Endodermal cell (in vitro differentiated cells): ENCODE measurements at regions not wholly inside any gene's neighbourhood (a gene's known extent, or its start where the extent isn't known, plus 50 kb on each side); places are given as distances from the start of the nearest gene placed in this dataset.

Experiments used
- DNase-seq: peaks from one replicate; pipeline ENCODE4 v3.0.0-alpha.2; 2017
- H3K27ac ChIP-seq: 2 replicates; pipeline ENCODE4 v1.5.1; 2013; ENCODE audit warnings: mild to moderate bottlenecking, low read depth, low read length, moderate library complexity
- H3K27me3 ChIP-seq: 2 replicates; pipeline ENCODE4 v1.6.1; 2013; ENCODE audit warnings: mild to moderate bottlenecking, low read length, moderate library complexity; ENCODE audit not compliant: insufficient read depth, control insufficient read depth, poor library complexity, severe bottlenecking
- H3K36me3 ChIP-seq: 2 replicates; pipeline ENCODE4 v1.7.0; 2013; ENCODE audit warnings: mild to moderate bottlenecking, low read length, moderate library complexity; ENCODE audit not compliant: control insufficient read depth, insufficient read depth
- H3K4me1 ChIP-seq: one replicate; pipeline ENCODE4 v1.7.0; 2013; ENCODE audit warnings: low read length; ENCODE audit not compliant: control insufficient read depth, insufficient read depth
- H3K4me3 ChIP-seq: 2 replicates; pipeline ENCODE4 v1.5.1; 2013; ENCODE audit warnings: mild to moderate bottlenecking, low read length, moderate library complexity
- H3K9ac ChIP-seq: 2 replicates; pipeline ENCODE4 v1.6.1; 2013; ENCODE audit warnings: mild to moderate bottlenecking, low read length, moderate library complexity; ENCODE audit not compliant: poor library complexity, severe bottlenecking; ENCODE audit errors: extremely low read depth
- H3K9me3 ChIP-seq: 2 replicates; pipeline ENCODE4 v1.6.1; 2013; ENCODE audit warnings: mild to moderate bottlenecking, low read length, moderate library complexity; ENCODE audit not compliant: control insufficient read depth
- H3K27ac Mint-ChIP-seq: 2 replicates; pipeline ENCODE4 v1.8.0; 2020; ENCODE audit warnings: mixed read lengths
- H3K27me3 Mint-ChIP-seq: 2 replicates; pipeline ENCODE4 v1.8.0; 2021; ENCODE audit warnings: mild to moderate bottlenecking, mixed read lengths; ENCODE audit not compliant: insufficient read depth
- H3K36me3 Mint-ChIP-seq: 2 replicates; pipeline ENCODE4 v1.8.0; 2020; ENCODE audit warnings: low read depth, mixed read lengths
- H3K4me1 Mint-ChIP-seq: 2 replicates; pipeline ENCODE4 v1.8.0; 2020; ENCODE audit warnings: mixed read lengths
- H3K4me3 Mint-ChIP-seq: 2 replicates; pipeline ENCODE4 v1.8.0; 2020; ENCODE audit warnings: mild to moderate bottlenecking, moderate library complexity, mixed read lengths
- H3K9me3 Mint-ChIP-seq: 2 replicates; pipeline ENCODE4 v1.8.0; 2020; ENCODE audit warnings: mild to moderate bottlenecking, mixed read lengths
- CTCF ChIP-seq: fragments of 200-600 bp; sonication (generic); conservative IDR thresholded peaks from 2 replicates; pipeline ENCODE4 v1.5.0; 2021; ENCODE audit warnings: antibody characterized with exemption, mild to moderate bottlenecking
- WGBS, 2 experiments: methylation state at CpG; one replicate each; pipeline versions ENCODE4 v1.1.5 to v1.1.7; 2013; ENCODE audit warnings: missing lambda C conversion rate in 2 of 2, mixed read lengths in 1 of 2; ENCODE audit not compliant: insufficient coverage in 1 of 2, insufficient read length in 1 of 2; 5-methylcytosine and 5-hydroxymethylcytosine counted together

- no peak overlapping the region for H3K27ac Mint-ChIP-seq
- H3K27me3 Mint-ChIP-seq: no peaks in the 10 kb centered on the region
Observed at GRCh38 chr20:39871013-39871412, 818.0 kb downstream of the MAFB start.

GRCh38 chr20:39865446-39865845 is 823.6 kb downstream of the MAFB start:
- no peaks in the 10 kb centered on the region for H3K4me1 ChIP-seq
- H3K27me3 ChIP-seq: no peaks in the 10 kb centered on the region
- TF ChIP-seq CTCF: no peak
- Mint-ChIP-seq H3K36me3 (no peaks in the 10 kb centered on the region), H3K27ac (no peak overlapping the region), H3K4me3 (no peak overlapping the region), H3K9me3 (no peaks in the 10 kb centered on the region), H3K27me3 (no peaks in the 10 kb centered on the region), H3K4me1 (peaks cover 14% of the 10 kb centered on the region)
- no peak for DNase-seq
- no peak overlapping the region for H3K27ac ChIP-seq
- 91 to 100% methylated on average over 2 of the region's 2 CpGs for WGBS, 2 experiments
- no peak overlapping the region for H3K4me3 ChIP-seq
- no peaks in the 10 kb centered on the region for H3K36me3 ChIP-seq
- no peak overlapping the region for H3K9ac ChIP-seq
- no peaks in the 10 kb centered on the region for H3K9me3 ChIP-seq

More at GRCh38 chr20:39871013-39871412, 818.0 kb downstream of the MAFB start:
- Histone ChIP-seq H3K4me3 (no peak overlapping the region), H3K9ac (no peak overlapping the region), H3K9me3 (no peaks in the 10 kb centered on the region), H3K4me1 (no peaks in the 10 kb centered on the region), H3K27me3 (no peaks in the 10 kb centered on the region), H3K36me3 (no peaks in the 10 kb centered on the region), H3K27ac (no peak overlapping the region)
- Mint-ChIP-seq H3K9me3 (no peaks in the 10 kb centered on the region), H3K4me1 (peaks cover 9% of the 10 kb centered on the region), H3K4me3 (no peak overlapping the region), H3K36me3 (no peaks in the 10 kb centered on the region)
- no peak for DNase-seq
- 83% methylated on average over 1 of the region's 1 CpG; no CpG with 5 or more reads in 1 of the 2 experiments for WGBS, 2 experiments
- TF ChIP-seq CTCF: no peak

- Histone ChIP-seq H3K36me3 (no peaks in the 10 kb centered on the region), H3K4me3 (no peak overlapping the region), H3K9me3 (no peaks in the 10 kb centered on the region), H3K4me1 (peaks cover 8% of the 10 kb centered on the region), H3K27ac (no peak overlapping the region), H3K27me3 (no peaks in the 10 kb centered on the region), H3K9ac (no peak overlapping the region)
- Mint-ChIP-seq H3K27me3 (no peaks in the 10 kb centered on the region), H3K4me3 (no peak overlapping the region), H3K27ac (no peak overlapping the region), H3K9me3 (no peaks in the 10 kb centered on the region), H3K4me1 (peaks cover 19% of the 10 kb centered on the region), H3K36me3 (no peaks in the 10 kb centered on the region)
- DNase-seq: no peak
- 78 to 94% methylated on average over 3 to 4 of the region's 4 CpGs for WGBS, 2 experiments
- TF ChIP-seq CTCF: no peak
Observed at GRCh38 chr20:39862470-39862891, 826.6 kb downstream of the MAFB start.
